ENCODE measurements at regions not wholly inside any gene's neighbourhood (a gene's known extent, or its start where the extent isn't known, plus 50 kb on each side); places are given as distances from the start of the nearest gene placed in this dataset.

DNA sequence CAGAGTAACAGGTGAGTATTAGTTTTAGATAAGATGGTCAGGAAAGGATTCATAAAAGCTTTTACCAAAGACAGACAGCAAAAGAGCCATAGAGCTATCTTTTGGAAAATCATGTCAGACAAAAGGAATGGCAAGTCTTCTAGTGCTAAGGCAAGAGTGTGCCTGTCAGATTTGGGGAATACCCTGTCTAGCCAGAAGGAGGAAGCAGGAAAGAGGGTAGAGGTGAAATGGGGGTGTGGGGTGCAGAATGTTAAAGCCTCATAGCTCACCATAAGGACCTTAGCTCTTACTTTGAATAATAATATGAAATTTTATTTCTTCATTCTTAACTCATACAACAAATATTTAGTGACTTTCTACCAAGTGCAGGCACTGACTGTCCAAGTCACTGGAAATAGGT lies 512.1 kb upstream of the ROBO2 start:
- TF ChIP-seq, protein P1, sequence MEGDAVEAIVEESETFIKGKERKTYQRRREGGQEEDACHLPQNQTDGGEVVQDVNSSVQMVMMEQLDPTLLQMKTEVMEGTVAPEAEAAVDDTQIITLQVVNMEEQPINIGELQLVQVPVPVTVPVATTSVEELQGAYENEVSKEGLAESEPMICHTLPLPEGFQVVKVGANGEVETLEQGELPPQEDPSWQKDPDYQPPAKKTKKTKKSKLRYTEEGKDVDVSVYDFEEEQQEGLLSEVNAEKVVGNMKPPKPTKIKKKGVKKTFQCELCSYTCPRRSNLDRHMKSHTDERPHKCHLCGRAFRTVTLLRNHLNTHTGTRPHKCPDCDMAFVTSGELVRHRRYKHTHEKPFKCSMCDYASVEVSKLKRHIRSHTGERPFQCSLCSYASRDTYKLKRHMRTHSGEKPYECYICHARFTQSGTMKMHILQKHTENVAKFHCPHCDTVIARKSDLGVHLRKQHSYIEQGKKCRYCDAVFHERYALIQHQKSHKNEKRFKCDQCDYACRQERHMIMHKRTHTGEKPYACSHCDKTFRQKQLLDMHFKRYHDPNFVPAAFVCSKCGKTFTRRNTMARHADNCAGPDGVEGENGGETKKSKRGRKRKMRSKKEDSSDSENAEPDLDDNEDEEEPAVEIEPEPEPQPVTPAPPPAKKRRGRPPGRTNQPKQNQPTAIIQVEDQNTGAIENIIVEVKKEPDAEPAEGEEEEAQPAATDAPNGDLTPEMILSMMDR (conservative IDR thresholded peaks at IDR 0.05), result no peak
- no peak for TF ChIP-seq EZH2 (IDR thresholded peaks at IDR 0.05; ENCODE audit: low read depth)

Data from PC-9 (cell line).